HG03378 (cell line): ENCODE measurements at regions not wholly inside any gene's neighbourhood (a gene's known extent, or its start where the extent isn't known, plus 50 kb on each side); places are given as distances from the start of the nearest gene placed in this dataset.

Experiments
- ATAC-seq: cut with Tn5 transposase; IDR thresholded peaks from one replicate; pipeline ENCODE4 v1.9.1; 2021; ENCODE audit warnings: mild to moderate bottlenecking, moderate library complexity; ENCODE audit not compliant: unreplicated experiment

- no peak for ATAC-seq
Observed at GRCh38 chr13:82739881-82740280, 1142.4 kb downstream of the SLITRK1 start.

DNA sequence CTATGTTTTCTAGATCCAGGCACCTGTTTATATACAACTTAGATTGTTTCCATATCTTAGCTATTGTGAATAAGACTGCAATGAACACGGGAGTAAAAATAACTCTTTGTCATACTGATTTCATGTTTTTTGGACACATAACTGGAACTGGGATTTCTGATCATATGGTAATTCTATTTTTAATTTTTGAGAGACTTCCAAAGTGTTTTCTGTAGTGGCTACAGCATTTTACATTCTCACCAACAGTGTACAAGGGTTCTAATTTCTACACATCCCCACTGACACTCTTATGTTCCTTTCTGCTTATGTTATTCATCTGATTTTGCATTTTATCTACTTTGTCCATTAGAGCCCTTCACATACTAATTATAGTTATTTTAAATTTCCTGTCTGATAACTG, 1152.9 kb downstream of the SLITRK1 start:
- ATAC-seq = no peak

- ATAC-seq = no peak
Observed at GRCh38 chr13:82720986-82721385, 1161.3 kb downstream of the SLITRK1 start.

DNA sequence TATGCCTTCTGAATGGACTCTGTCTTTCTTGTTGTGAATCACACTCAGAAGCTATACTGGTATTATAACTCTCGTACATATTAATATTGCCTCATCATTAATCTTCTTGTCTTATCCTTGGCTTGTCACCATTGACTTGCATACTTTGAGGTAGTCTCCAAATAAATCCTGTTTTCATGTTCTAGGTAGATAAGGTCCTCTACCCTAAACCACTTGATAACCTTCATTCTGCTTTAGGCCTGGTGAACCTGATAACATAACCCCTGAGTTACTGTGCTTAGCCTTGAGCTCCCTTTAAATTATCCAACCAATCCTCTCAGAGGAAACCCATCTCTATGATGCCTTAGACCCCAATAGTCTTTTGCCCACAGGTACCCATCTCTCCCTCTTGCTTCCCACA, 1162.3 kb downstream of the SLITRK1 start:
- ATAC-seq = no peak

GRCh38 chr13:82717249-82717648, 1165.0 kb downstream of the SLITRK1 start:
- no peak for ATAC-seq

GRCh38 chr13:82713687-82714405, 1168.4 kb downstream of the SLITRK1 start:
- no peak for ATAC-seq

- ATAC-seq = no peak
Observed at GRCh38 chr13:82702513-82702912, 1179.8 kb downstream of the SLITRK1 start.

DNA sequence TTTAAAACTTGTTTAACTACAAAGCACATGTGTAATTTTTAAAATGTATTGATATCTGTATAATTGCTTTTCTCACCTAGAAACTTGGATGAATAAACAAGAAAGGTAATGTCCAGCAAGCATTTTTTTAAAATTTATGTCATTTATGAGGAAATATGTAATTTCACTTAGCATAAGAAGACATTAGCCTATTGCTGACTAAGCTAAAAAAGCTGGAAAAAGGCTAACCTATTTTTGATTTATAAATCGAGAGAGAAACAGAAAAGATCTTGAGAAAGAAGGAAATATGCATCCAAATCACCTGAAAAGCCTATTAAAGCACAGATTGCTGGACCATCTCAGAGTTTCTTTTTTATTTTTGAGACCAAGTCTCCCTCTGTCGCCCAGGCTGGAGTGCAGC, 1181.3 kb downstream of the SLITRK1 start:
- no peak for ATAC-seq

DNA sequence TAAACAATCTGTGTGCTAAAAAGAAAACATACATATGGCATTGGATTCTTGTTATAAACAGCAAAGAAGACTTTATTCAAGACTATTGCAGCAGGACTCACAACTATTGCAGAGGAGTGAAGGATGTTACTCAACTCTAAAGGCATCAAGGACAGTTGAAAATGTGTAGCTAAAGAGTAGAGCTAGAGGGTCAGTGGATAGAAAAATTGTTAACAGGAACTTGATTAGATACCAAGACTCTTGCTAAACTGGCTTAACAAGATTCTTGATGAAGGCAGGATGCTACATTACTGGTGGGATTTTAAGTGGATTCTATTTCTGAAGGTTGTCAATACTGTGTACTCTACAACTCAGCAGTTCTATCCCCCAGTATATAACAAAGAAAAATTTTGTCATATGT, 1183.3 kb downstream of the SLITRK1 start:
- ATAC-seq = no peak

DNA sequence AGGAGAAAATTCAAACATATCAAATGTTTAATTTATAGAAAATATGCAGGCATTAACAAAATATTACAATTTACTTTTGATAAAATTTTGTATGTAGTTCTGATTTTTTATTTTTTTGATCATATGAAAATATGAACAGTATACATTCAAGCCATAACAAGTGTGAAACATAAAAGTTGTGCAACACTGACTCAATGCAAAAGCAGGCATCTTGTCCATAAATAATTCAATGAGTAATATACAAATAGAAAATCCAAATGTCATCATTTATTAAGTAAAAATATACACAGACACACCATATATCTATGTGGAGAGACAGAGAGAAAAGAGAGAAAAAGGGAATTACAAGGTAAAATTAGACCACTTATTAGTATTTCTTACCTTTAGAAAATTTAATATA, 1183.9 kb downstream of the SLITRK1 start:
- no peak for ATAC-seq

DNA sequence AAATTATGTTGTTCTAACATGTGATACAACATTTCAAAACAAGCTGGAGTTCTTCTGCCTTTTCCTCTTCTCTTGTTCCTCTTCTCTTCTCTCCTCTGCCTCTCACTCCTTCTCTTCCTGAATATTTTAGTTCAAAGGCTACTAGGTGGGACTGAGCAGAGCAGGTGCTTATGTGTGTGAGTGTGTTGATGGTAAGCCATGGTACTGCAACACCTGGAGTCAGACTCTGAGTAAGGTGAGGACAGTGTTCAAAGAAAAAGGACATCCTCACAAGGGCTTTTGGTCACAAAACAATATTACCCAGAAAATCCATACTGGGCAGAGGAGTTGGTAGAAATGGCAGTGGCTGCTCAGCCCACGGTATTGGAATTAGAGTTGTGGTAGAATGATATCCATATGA, 1188.7 kb downstream of the SLITRK1 start:
- no peak for ATAC-seq

GRCh38 chr13:82688400-82688994, 1193.8 kb downstream of the SLITRK1 start:
- peak; percentile 91 for ATAC-seq

- ATAC-seq = no peak
Observed at GRCh38 chr13:82687884-82688283, 1194.4 kb downstream of the SLITRK1 start.

- no peak for ATAC-seq
Observed at GRCh38 chr13:82681535-82681934, 1200.7 kb downstream of the SLITRK1 start.

DNA sequence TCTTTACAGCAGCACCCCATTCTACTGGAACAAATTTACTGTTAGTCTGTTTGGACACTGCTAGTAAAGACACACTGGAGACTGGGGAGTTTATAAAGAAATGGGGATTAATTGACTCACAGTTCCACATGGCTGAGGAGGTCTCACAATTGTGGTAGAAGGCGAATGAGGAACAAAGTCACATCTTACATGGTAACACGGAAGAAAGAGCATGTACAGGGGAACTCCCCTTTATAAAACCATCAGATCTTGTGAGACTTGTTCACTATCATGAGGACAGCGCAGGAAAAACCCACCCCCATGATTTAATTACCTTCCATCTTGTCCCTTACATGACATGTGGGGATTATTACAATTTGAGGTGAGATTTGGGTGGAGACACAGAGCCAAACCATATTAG, 1204.2 kb downstream of the SLITRK1 start:
- no peak for ATAC-seq

GRCh38 chr13:82675024-82675423, 1207.2 kb downstream of the SLITRK1 start:
- no peak for ATAC-seq

- no peak for ATAC-seq
Observed at GRCh38 chr13:82674546-82674945, 1207.7 kb downstream of the SLITRK1 start.

DNA sequence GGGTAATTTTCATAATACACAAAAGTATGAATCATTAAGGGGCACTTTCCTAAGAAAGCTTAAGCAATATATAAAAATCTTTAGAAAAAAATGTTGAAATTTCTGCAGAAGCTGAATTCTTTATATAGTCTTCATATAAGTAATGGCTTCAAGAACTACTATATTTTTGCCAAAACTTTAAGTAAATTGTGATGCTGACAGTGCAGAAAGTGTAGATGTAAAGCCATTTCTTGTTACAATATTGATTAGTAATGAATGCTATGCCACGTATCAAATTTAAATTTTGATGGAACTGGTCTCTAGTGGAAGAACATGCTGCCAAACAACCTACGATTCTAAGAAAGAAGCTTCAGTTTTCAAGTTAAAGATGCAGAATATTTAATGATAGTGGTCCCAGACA, 1210.0 kb downstream of the SLITRK1 start:
- no peak for ATAC-seq

DNA sequence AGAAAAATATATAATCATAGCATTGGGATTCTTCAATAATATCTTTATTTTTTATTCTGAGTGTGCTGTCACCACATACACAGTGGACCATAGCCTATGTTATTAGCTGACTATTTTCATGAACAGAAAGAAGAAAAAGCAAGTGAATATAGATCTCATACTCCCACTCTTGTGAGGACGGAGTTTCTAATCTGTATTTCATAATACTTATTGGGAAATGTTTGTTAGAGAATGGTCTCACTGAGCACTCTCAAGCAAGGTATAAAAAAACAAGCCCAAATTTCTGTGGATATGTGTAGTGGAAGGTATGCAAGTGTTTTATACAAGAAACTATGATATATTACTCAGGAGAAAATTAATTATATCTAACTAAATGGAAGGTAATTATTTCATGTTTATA, 1218.1 kb downstream of the SLITRK1 start:
- no peak for ATAC-seq

- no peak for ATAC-seq
Observed at GRCh38 chr13:82661126-82661525, 1221.1 kb downstream of the SLITRK1 start.

DNA sequence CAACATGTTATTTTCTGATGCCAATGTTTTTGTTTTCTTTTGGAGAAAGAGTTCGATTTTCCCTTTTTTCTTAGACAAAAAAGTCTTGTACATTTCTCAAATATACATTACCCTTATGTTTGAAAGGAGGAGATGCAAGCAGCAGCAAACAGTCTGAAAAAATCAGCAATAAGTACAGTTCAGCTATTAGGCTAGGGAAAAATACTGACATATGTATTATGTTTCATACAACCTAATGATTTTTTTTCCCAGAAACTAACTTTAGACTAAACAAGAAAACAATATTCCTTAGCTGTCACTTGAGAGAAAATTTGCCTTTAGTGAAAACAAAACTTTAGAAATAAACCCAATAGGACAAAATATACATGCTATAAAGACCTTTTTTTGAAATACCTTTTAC, 1223.5 kb downstream of the SLITRK1 start:
- no peak for ATAC-seq

DNA sequence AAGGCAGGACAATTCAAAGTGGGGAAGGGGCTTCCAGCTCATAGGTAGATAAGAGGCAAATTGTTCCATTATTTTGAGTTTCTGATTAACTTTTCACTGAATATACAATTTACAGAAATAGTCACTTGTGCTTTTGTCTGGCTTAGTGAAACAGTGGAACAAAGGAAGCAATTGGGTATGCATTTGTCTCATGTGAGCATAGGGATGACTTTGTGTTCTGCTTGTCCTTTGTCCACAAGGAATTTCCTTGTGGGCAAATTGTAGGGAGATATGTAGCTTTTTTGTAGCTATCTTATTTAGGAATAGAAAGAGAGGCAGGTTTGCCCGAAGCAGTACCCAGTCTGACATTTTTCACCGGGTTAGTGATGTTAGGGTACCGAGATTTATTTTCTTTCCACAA, 1224.8 kb downstream of the SLITRK1 start:
- ATAC-seq = no peak
